GM23248 (cell line): ENCODE measurements at regions not wholly inside any gene's neighbourhood (a gene's known extent, or its start where the extent isn't known, plus 50 kb on each side); places are given as distances from the start of the nearest gene placed in this dataset.

Experiments
- DNase-seq: peaks from one replicate; pipeline ENCODE4 v3.0.0-alpha.2; 2015
- H2AFZ ChIP-seq: fragments of 200-600 bp; sonication (generic); 2 replicates; pipeline ENCODE4 v1.6.1; 2016; ENCODE audit warnings: antibody characterized with exemption
- H3F3A ChIP-seq: fragments of 200-600 bp; sonication (generic); 2 replicates; pipeline ENCODE4 v1.6.1; 2016; ENCODE audit warnings: mild to moderate bottlenecking, antibody characterized with exemption, mixed run types; ENCODE audit not compliant: insufficient read depth
- H3K27ac ChIP-seq: fragments of 200-600 bp; sonication (generic); 2 replicates; pipeline ENCODE4 v1.5.1; 2016; ENCODE audit warnings: mild to moderate bottlenecking
- H3K27me3 ChIP-seq: fragments of 200-600 bp; sonication (generic); replicated peaks from 2 replicates; pipeline ENCODE4 v1.6.1; 2016; ENCODE audit warnings: mild to moderate bottlenecking; ENCODE audit not compliant: insufficient read depth
- H3K36me3 ChIP-seq: fragments of 200-600 bp; sonication (generic); 2 replicates; pipeline ENCODE4 v1.6.1; 2016; ENCODE audit warnings: low read depth, mild to moderate bottlenecking
- H3K4me1 ChIP-seq: fragments of 200-600 bp; sonication (generic); 2 replicates; pipeline ENCODE4 v1.6.1; 2016; ENCODE audit warnings: mild to moderate bottlenecking; ENCODE audit not compliant: insufficient read depth
- H3K4me2 ChIP-seq: fragments of 200-600 bp; sonication (generic); one replicate; pipeline ENCODE4 v1.6.1; 2016; ENCODE audit warnings: mild to moderate bottlenecking; ENCODE audit not compliant: unreplicated experiment
- H3K4me3 ChIP-seq: fragments of 200-600 bp; sonication (generic); 2 replicates; pipeline ENCODE4 v1.5.1; 2016; ENCODE audit warnings: mild to moderate bottlenecking
- H3K79me2 ChIP-seq: fragments of 200-600 bp; sonication (generic); 2 replicates; pipeline ENCODE4 v1.6.1; 2016; ENCODE audit warnings: mild to moderate bottlenecking; ENCODE audit not compliant: insufficient read depth
- H3K9ac ChIP-seq: fragments of 200-600 bp; sonication (generic); 2 replicates; pipeline ENCODE4 v1.6.1; 2016; ENCODE audit warnings: mild to moderate bottlenecking
- H3K9me2 ChIP-seq: fragments of 200-600 bp; sonication (generic); 2 replicates; pipeline ENCODE4 v1.6.1; 2016; ENCODE audit warnings: mixed run types, mild to moderate bottlenecking, moderate library complexity; ENCODE audit not compliant: insufficient read depth
- H3K9me3 ChIP-seq: fragments of 200-600 bp; sonication (generic); one replicate; pipeline ENCODE4 v1.6.1; 2017; ENCODE audit warnings: low read depth
- H4K20me1 ChIP-seq: fragments of 200-600 bp; sonication (generic); 2 replicates; pipeline ENCODE4 v1.6.0; 2016; ENCODE audit not compliant: insufficient read depth
- EZH2 ChIP-seq: fragments of 200-600 bp; sonication (generic); IDR thresholded peaks from 2 replicates; pipeline ENCODE4 v1.6.1; 2018; ENCODE audit warnings: antibody characterized with exemption, mild to moderate bottlenecking; ENCODE audit not compliant: insufficient read depth, poor library complexity, severe bottlenecking
- EZH2phosphoT487 ChIP-seq: fragments of 200-600 bp; sonication (generic); IDR thresholded peaks from 2 replicates; pipeline ENCODE4 v1.6.1; 2018; ENCODE audit warnings: antibody characterized with exemption, moderate library complexity, mild to moderate bottlenecking, low read depth; ENCODE audit not compliant: insufficient read depth
- WGBS, 2 experiments: methylation state at CpG; one replicate each; pipeline ENCODE4 v1.1.6; 2015 to 2017; ENCODE audit warnings: low lambda C conversion rate in 2 of 2, low coverage in 1 of 2; ENCODE audit errors: missing lambda C conversion rate in 2 of 2; 5-methylcytosine and 5-hydroxymethylcytosine counted together
- in situ Hi-C: fragments of 300-500 bp; cut with MboI; formaldehyde crosslinking; loops from 2 replicates; pipeline ENCODE4 v1.15.0; 2020

GRCh38 chr6:154914288-154914687 lies 80.8 kb upstream of the TIAM2 start:
- TF ChIP-seq EZH2 (no peak), EZH2phosphoT487 (no peak)
- 96 to 97% methylated on average over 4 of the region's 4 CpGs for WGBS, 2 experiments
- H3K36me3 ChIP-seq, result no peaks in the 10 kb centered on the region; the same call in 1 of the 2 replicates
- H3K27me3 ChIP-seq, result no peaks in the 10 kb centered on the region
- H3K9me2 ChIP-seq, result no peaks in the 10 kb centered on the region
- no peak overlapping the region for H3K4me3 ChIP-seq
- DNase-seq, result no peak
- no peaks in the 10 kb centered on the region for H4K20me1 ChIP-seq
- H3K9me3 ChIP-seq, result no peaks in the 10 kb centered on the region
- no peak overlapping the region for H2AFZ ChIP-seq
- no peak overlapping the region for H3K27ac ChIP-seq
- in situ Hi-C loops, result no loop called here
- H3F3A ChIP-seq, result no peaks in the 10 kb centered on the region
- no peaks in the 10 kb centered on the region for H3K79me2 ChIP-seq
- H3K9ac ChIP-seq, result no peak overlapping the region
- no peaks in the 10 kb centered on the region for H3K4me1 ChIP-seq
- H3K4me2 ChIP-seq, result no peak overlapping the region

GRCh38 chr6:154916857-154917256 lies 78.3 kb upstream of the TIAM2 start:
- no peaks in the 10 kb centered on the region for H3K79me2 ChIP-seq
- WGBS, 2 experiments, result 97 to 99% methylated on average over 4 to 5 of the region's 5 CpGs

GRCh38 chr6:154917941-154918340 lies 77.2 kb upstream of the TIAM2 start:
- H3K4me2 ChIP-seq, result no peak overlapping the region
- no peaks in the 10 kb centered on the region for H3F3A ChIP-seq
- no peaks in the 10 kb centered on the region for H3K36me3 ChIP-seq
- no peak overlapping the region for H2AFZ ChIP-seq
- in situ Hi-C loops, result no loop called here
- H4K20me1 ChIP-seq, result no peaks in the 10 kb centered on the region
- no peaks in the 10 kb centered on the region for H3K79me2 ChIP-seq
- DNase-seq, result no peak
- 92 to 94% methylated on average over 7 of the region's 7 CpGs for WGBS, 2 experiments
- H3K4me3 ChIP-seq, result no peak overlapping the region
- H3K9ac ChIP-seq, result no peak overlapping the region
- no peaks in the 10 kb centered on the region for H3K9me3 ChIP-seq
- no peaks in the 10 kb centered on the region for H3K9me2 ChIP-seq
- no peaks in the 10 kb centered on the region for H3K27me3 ChIP-seq
- H3K4me1 ChIP-seq, result no peaks in the 10 kb centered on the region
- TF ChIP-seq EZH2phosphoT487, result no peak
- TF ChIP-seq EZH2, result no peak
- H3K27ac ChIP-seq, result no peak overlapping the region

More at GRCh38 chr6:154916857-154917256, 78.3 kb upstream of the TIAM2 start:
- H3K4me3 ChIP-seq, result no peak overlapping the region
- H3K9ac ChIP-seq, result no peak overlapping the region
- H3K9me2 ChIP-seq, result no peaks in the 10 kb centered on the region
- no peak for TF ChIP-seq EZH2
- TF ChIP-seq EZH2phosphoT487, result no peak
- no peak overlapping the region for H2AFZ ChIP-seq
- no peaks in the 10 kb centered on the region for H3K9me3 ChIP-seq
- H3K4me1 ChIP-seq, result no peaks in the 10 kb centered on the region
- in situ Hi-C loops, result no loop called here
- no peaks in the 10 kb centered on the region for H4K20me1 ChIP-seq
- H3K27ac ChIP-seq, result no peak overlapping the region
- no peak overlapping the region for H3K4me2 ChIP-seq
- H3K27me3 ChIP-seq, result no peaks in the 10 kb centered on the region
- DNase-seq, result no peak
- no peaks in the 10 kb centered on the region for H3F3A ChIP-seq
- H3K36me3 ChIP-seq, result no peaks in the 10 kb centered on the region; the same call in 1 of the 2 replicates

GRCh38 chr6:154919806-154920205 lies 75.3 kb upstream of the TIAM2 start:
- Histone ChIP-seq H3F3A (no peaks in the 10 kb centered on the region), H3K36me3 (no peaks in the 10 kb centered on the region), H3K27me3 (no peaks in the 10 kb centered on the region), H3K4me2 (no peak overlapping the region), H3K9me3 (no peaks in the 10 kb centered on the region), H3K79me2 (no peaks in the 10 kb centered on the region), H3K9me2 (no peaks in the 10 kb centered on the region), H4K20me1 (no peaks in the 10 kb centered on the region), H3K27ac (no peak overlapping the region), H2AFZ (no peak overlapping the region), H3K4me3 (no peak overlapping the region), H3K9ac (no peak overlapping the region), H3K4me1 (no peaks in the 10 kb centered on the region)
- in situ Hi-C loops, result loop anchor here (10.0 kb wide), 1 partner anchor 325 kb away; no protein-coding TSS in a partner anchor
- TF ChIP-seq EZH2 (no peak), EZH2phosphoT487 (no peak)
- DNase-seq, result no peak
- 89 to 90% methylated on average over 5 of the region's 5 CpGs for WGBS, 2 experiments
